ENCODE measurements at regions not wholly inside any gene's neighbourhood (a gene's known extent, or its start where the extent isn't known, plus 50 kb on each side); places are given as distances from the start of the nearest gene placed in this dataset.

- TF ChIP-seq CTCF (IDR thresholded peaks at IDR 0.05) = no peak
- TF ChIP-seq POLR2A (IDR thresholded peaks at IDR 0.05) = no peak
Observed at GRCh38 chr4:34362654-34363053, 1881.7 kb downstream of the ARAP2 start.
